ENCODE measurements at regions not wholly inside any gene's neighbourhood (a gene's known extent, or its start where the extent isn't known, plus 50 kb on each side); places are given as distances from the start of the nearest gene placed in this dataset.

DNA sequence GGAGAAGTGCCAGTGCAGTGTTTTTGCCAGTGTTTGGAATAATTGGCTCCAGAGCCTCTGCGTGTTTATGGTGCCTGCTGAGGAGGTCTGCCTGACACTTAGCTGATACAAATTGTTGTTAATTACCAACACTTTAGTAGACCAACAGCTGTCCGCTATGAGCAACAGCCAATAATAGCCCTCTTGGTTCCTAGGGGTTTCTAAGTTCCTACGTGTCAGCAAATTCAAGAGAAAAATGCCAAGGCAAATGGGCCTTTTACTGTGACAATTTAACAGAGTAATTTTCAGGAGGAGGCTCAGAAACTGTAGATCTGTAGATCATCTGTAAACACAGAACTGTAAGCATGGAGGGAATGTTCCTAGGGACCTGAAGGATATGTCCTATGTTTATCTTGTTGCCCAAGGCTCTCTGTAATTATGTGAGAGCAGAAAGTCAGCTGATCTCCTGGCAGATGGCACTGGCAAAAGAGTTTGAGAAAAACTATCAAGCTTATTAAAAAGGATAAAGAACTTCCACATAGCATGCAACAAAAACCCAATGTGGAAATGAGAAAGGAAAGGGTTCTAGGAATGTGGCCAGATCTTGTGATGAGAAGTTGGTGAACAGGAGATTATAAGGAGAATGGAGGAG is 157.7 kb downstream of the GJA1 start (continued):
- TF ChIP-seq, protein P1, sequence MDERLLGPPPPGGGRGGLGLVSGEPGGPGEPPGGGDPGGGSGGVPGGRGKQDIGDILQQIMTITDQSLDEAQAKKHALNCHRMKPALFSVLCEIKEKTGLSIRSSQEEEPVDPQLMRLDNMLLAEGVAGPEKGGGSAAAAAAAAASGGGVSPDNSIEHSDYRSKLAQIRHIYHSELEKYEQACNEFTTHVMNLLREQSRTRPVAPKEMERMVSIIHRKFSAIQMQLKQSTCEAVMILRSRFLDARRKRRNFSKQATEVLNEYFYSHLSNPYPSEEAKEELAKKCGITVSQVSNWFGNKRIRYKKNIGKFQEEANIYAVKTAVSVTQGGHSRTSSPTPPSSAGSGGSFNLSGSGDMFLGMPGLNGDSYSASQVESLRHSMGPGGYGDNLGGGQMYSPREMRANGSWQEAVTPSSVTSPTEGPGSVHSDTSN (CRISPR knock-in tag; IDR thresholded peaks at IDR 0.05; ENCODE audit: low read depth), result no peak
- TF ChIP-seq, protein P1 (tag; conservative IDR thresholded peaks at IDR 0.05; ENCODE audit: low read depth), result no peak
- TF ChIP-seq ZNF707 (CRISPR knock-in tag; conservative IDR thresholded peaks at IDR 0.05) (no peak), NFIX (CRISPR knock-in tag; IDR thresholded peaks at IDR 0.05; ENCODE audit: low read depth) (no peak)

DNA sequence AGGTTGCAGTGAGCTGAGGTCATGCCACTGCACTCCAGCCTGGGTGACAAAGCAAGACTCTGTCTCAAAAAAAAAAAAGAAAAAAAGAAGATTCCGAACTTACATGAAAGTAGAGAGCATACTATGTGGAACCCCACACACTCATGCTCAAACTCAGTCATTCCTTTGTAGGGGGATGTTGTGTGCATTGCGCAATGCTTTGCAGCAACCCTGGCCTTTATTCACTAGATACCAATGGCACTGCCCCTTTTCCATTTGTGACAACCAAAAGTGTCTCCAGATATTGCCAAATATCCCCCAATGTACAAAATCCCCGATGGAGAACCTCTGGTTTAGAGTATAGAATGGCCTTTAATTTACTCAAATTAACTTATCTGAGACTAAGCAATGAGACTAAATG is 158.6 kb downstream of the GJA1 start:
- FAIRE-seq (no peak), ATAC-seq (no peak), DNase-seq (ENCODE audit: extremely low read depth in 1 of 4, low spot score in 3 of 4) (no peak)
- WGBS (ENCODE audit: insufficient coverage, low coverage, missing lambda C conversion rate), result 3% methylated on average over 2 of the region's 3 CpGs
- H4K20me1 ChIP-seq (replicated peaks; ENCODE audit: control insufficient read depth, insufficient read depth, low read length), result no peaks in the 10 kb centered on the region
- no TSS peak for BruUV-seq (replicated peaks)
- no peaks in the 10 kb centered on the region for H3K9me3 ChIP-seq (replicated peaks; ENCODE audit: control insufficient read depth, insufficient read depth, low read depth, low read length)
- H3K4me3 ChIP-seq, result no peak overlapping the region
- CTCF ChIA-PET (ENCODE audit: low intra/inter-chr PET ratio), result no interaction called here
- no peaks in the 10 kb centered on the region for H3K4me1 ChIP-seq (replicated peaks in 1 of 2; ENCODE audit: control insufficient read depth in 2 of 2, insufficient read depth in 2 of 2, low read length in 2 of 2)
- POLR2A ChIA-PET, result no interaction called here
- intact Hi-C loops (cut with micrococcal nuclease) (no loop called here), in situ Hi-C loops (cut with MboI) (no loop called here)
- H3K4me2 ChIP-seq (ENCODE audit: insufficient read depth, low read length), result no peak overlapping the region
- H3K9ac ChIP-seq (ENCODE audit: insufficient read depth in 1 of 2, low read depth in 2 of 2, low read length in 2 of 2), result no peak overlapping the region
- no peak overlapping the region for H2AFZ ChIP-seq (ENCODE audit: low read depth, low read length)
- TF ChIP-seq ZNF778 (CRISPR knock-in tag; IDR thresholded peaks at IDR 0.05) (no peak), TAL1 (IDR thresholded peaks at IDR 0.05) (no peak), ZNF764 (CRISPR knock-in tag; IDR thresholded peaks at IDR 0.05; ENCODE audit: low read depth) (no peak), HDAC3 (IDR thresholded peaks at IDR 0.05; ENCODE audit: borderline replicate concordance, partially characterized antibody) (no peak), CEBPG (CRISPR knock-in tag; IDR thresholded peaks at IDR 0.05) (no peak), CEBPG (tag; conservative IDR thresholded peaks at IDR 0.05 in 1 of 2, IDR thresholded peaks at IDR 0.05 in 1 of 2) (peak in 1 of 2 experiments; percentile 50; a peak in 2 of 4 replicates), CEBPB (tag; IDR thresholded peaks at IDR 0.05) (peak; percentile 54)
- TF ChIP-seq, protein P2, sequence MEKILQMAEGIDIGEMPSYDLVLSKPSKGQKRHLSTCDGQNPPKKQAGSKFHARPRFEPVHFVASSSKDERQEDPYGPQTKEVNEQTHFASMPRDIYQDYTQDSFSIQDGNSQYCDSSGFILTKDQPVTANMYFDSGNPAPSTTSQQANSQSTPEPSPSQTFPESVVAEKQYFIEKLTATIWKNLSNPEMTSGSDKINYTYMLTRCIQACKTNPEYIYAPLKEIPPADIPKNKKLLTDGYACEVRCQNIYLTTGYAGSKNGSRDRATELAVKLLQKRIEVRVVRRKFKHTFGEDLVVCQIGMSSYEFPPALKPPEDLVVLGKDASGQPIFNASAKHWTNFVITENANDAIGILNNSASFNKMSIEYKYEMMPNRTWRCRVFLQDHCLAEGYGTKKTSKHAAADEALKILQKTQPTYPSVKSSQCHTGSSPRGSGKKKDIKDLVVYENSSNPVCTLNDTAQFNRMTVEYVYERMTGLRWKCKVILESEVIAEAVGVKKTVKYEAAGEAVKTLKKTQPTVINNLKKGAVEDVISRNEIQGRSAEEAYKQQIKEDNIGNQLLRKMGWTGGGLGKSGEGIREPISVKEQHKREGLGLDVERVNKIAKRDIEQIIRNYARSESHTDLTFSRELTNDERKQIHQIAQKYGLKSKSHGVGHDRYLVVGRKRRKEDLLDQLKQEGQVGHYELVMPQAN (IDR thresholded peaks at IDR 0.05; ENCODE audit: borderline replicate concordance), result no peak
- H3K9me1 ChIP-seq (ENCODE audit: control insufficient read depth, insufficient read depth, low read length), result no peaks in the 10 kb centered on the region
- H3K79me2 ChIP-seq (ENCODE audit: control insufficient read depth, insufficient read depth, low read length), result no peaks in the 10 kb centered on the region
- H3K36me3 ChIP-seq (ENCODE audit: control insufficient read depth, insufficient read depth, low read length), result no peaks in the 10 kb centered on the region
- no peak overlapping the region for H3K27ac ChIP-seq (ENCODE audit: extremely low read depth, low read depth, low read length)
- H3K27me3 ChIP-seq (ENCODE audit: control insufficient read depth in 2 of 2, insufficient read depth in 2 of 2, low read length in 2 of 2), result no peaks in the 10 kb centered on the region

Data from K562 (cell line).